Myocyte (in vitro differentiated cells): ENCODE measurements at regions not wholly inside any gene's neighbourhood (a gene's known extent, or its start where the extent isn't known, plus 50 kb on each side); places are given as distances from the start of the nearest gene placed in this dataset.

Experiments used
- DNase-seq: peaks from one replicate; pipeline ENCODE4 v3.0.0-alpha.2; 2012; ENCODE audit warnings: low read depth

DNA sequence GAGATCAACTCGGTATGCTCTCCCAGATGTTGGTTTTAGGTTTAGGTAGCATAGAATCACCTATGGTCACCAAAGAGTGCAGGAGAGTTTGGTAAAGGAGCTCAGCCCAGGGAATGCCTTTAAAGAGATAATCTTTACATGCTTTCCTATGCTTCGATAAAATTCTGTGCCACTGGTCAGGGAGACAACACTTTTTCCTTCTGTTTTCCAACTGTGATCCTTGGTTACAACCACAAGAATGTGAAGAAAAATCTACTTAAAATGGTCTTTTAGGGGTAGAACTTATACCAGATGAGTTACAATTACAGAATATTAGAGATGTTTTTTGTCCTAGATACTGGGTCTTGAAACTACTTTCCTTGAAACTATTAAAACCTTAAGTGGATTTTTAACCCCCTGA is 895.6 kb downstream of the TTLL7 start:
- DNase-seq: peak; percentile 12

GRCh38 chr1:83102630-83103071 is 896.3 kb downstream of the TTLL7 start:
- peak; percentile 50 for DNase-seq

DNA sequence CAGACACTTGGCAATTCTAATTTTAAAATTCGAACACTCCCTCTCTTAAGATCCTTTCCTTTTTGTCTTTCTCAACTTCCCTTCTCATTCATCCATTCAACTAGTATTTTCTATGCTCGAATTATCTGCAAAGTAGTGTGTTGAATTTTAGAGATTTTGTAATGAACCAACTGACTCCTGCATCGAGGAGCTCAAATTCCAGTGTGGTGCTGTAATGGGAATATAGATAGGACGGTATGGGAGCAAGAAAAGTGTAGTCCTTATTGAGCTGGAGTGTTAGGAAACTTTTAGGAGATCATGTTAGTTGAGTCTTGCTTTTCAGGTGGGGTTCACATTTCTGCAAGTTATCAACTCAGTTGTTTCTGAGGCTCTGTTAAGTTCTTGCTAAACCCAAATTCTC is 897.5 kb downstream of the TTLL7 start:
- no peak for DNase-seq

GRCh38 chr1:83100133-83100532 is 898.8 kb downstream of the TTLL7 start:
- DNase-seq: no peak

DNA sequence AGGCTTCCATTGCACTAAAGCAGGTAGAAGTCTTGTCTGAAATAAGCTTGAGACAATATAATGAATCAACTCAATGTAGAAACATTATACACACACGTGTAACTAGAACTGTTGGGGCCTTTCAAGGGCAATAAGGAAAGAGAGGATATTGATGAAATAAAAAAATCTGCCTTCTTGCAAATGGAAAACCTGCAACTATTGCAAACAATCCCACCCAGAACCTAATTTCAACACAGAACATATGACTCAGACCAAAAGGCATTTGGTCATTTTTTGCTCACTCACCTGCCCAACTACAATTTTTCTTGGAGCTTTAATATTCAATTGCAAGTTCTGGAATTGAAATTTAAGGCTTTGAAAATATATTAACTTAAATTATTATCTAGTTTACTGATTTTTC is 900.1 kb downstream of the TTLL7 start:
- DNase-seq: no peak

- no peak for DNase-seq
Measured at GRCh38 chr1:83098131-83098530, 900.8 kb downstream of the TTLL7 start.

DNA sequence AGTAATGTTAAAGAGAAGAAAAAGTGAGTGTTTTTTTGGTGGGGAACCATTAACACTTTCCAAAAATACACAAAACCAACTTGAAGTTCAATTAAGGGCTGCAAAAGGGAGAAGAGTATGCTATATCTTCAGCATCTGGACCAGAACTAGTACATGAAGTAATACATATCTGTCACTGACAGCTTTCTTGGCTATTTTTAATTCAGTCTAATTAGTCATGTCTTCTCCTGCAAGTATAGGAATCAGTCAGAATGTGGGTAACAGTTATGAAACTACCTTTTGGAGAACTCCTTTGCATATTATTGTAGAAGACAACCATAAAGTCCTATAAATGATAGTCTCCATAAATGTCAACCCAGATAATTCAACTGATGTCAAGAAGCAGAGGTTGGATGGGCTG is 901.2 kb downstream of the TTLL7 start:
- no peak for DNase-seq

DNA sequence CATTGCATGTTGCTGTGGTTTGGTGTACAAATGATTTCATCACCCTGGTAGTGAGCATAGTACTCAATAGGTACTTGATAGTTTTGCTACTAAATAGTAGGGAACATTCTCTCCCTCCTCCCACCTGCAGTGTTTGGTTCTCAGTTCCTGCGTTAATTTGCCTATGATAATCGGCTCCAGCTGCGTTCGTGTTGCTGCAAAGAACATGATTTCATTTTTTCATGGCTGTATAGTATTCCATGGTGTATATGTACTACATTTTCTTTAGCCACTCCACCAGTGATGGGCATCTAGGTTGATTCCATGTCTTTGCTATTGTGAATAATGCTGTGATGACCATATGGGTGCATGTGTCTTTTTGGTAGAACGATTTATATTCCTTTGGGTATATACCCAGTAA is 903.4 kb downstream of the TTLL7 start:
- DNase-seq: no peak

DNA sequence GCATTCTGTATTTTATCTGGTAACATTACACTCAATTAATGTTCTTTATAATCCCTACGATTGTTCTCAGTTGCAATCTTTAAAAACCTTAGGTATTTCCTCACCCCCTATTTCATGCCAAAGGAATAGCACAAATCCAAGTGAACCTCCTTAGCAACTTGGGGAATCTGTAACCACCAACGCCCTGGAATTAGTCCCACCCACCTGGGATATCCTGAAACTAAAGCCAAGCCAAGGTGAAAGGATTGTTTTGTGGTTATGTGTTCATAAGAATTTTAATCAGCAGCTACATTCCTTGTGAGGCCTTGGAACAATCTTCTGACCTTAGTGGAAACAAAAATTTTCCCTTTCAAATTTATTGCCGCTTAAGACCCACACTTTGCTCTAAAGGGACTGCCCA is 908.7 kb downstream of the TTLL7 start:
- DNase-seq: no peak

- no peak for DNase-seq
Measured at GRCh38 chr1:83087851-83088250, 911.1 kb downstream of the TTLL7 start.

GRCh38 chr1:83086986-83087512 is 911.9 kb downstream of the TTLL7 start:
- DNase-seq: no peak

- no peak for DNase-seq
Measured at GRCh38 chr1:83086346-83086745, 912.6 kb downstream of the TTLL7 start.

GRCh38 chr1:83083589-83084224 is 915.2 kb downstream of the TTLL7 start:
- no peak for DNase-seq

DNA sequence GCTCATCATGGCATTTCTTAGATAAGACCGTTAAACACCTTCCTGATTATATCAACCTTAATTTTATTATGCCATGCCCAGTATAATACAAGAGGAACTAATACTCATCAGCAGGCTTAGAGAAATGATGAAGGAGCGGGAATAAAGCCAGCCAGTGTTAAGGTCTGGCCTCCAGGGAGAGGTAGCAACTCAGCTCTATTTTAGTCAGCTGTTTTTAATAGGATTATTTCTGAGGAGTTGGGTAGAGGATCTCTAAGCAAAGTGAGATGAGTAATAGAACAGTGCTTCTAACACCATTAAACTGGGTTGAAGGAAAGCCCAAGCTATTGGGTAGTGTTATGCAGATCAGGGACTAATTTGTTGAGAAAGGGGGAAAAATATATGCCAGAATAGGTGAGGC is 921.5 kb downstream of the TTLL7 start:
- no peak for DNase-seq

- DNase-seq: no peak
Measured at GRCh38 chr1:83075107-83075506, 923.8 kb downstream of the TTLL7 start.

DNA sequence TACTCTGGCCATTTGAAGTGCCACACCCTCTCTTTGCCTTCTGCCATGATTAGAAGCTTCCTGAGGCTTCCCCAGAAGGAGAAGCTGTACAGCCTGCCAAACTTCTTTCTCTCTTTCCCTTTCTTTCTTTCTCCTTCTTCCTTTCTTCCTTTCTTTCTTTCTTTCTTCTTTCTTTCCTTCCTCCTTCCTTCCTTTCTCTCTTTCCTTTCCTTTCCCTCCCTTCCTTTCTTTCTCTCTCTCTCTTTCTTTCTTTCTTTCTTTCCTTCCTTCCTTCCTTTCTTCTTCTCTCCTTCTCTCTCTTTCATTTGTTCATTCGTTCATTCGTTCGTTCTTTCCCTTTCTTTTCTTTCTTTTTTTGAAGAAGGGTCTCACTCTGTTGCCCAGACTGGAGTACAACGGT is 931.0 kb downstream of the TTLL7 start:
- DNase-seq: no peak

DNA sequence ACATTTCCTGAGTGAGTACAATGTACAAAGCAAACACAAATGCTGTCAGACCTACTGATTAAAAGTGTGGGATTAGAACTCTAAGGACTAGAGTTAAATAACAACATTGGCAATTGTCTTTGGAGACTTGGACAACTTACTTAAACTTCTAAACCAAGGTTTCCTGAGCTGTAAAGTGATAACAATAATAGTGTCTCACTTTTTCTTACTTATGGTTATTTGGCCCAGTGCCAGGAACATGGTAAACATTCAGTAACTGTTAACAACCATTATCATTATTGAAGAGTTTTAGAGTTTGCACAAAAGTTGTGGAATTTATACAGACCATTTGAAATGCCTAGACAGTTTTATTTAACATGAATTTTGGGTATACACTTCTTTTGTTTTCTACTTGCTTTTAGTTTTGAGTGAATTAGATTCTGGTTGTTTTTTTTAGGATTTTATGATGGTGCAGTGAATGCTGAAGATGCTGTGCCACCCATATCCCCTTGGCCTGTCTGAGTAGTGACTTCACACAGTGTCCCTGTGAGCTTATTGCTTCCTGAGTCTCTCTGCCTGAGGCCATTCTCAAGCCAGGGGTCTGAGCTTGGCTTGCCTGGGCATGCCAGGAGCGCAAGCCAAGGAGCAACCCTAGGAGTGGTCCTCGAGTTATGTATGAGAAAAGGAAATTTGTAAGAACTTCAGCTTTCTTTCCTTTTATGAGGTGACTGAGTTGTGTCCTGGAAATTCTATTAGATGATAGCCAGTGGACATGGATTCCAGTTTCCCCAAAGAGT is 932.8 kb downstream of the TTLL7 start:
- no peak for DNase-seq

DNA sequence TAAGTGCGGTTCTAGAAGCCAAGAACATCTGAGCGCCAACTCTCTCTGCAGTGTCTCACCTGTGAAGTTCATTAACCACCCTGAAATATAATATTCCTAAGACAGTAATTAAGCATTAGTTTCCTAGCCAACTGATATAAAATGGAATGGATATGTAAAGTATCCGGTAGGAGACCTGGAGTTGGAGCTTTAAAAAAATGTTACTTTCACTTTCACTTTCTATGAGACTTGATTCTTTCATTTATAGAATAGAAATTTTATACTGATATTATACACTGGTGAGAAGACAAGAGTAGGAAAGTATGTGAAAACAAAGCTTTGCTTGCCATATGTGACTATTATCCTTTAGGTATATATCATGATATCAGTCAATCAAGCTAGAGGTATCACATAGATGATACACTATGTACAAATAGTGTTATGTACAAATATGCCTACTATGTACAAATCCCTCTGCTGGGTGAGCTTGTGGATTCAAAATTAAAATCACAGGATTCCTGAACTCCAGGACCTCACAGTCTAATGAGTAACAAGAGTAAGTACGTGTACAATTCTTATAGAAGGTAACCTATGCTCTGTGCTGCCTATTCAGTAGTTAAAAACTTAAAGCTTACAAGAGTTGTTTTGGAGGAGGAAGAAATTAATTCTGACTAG is 934.2 kb downstream of the TTLL7 start:
- no peak for DNase-seq

DNA sequence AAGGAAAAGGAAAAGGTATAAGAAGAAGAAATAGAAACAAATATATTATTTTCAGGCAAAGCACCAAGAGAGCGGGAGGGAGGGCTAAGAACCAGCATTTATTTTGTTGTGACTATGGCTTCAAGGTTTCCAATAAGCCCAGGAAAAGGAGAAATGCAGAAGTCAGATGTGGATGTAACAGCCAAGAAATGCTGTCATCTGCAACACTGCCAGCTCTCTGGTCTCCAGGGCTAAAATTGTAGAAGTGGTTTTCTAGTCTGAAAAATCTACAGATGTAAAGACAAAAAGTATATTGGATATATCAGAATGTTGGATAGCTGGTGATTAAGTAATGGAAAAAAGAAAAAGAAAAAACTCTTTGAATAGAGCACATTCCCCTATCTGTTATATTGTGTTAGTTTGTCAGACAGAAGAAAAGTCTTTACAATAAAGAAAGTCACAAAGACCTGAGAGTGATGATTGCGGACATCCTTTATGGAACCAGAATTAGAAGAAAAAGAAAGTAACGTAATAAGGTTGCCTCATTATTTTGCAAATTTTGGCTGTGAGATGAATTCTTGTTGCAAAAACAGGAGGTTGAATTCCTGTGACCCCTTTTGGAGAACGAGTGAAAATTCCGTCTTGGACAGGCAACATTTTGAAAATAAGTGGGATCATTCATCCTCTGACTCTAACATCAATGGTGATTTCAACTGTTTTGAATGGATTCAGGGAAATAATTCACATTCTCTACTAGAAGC is 938.1 kb downstream of the TTLL7 start:
- DNase-seq: no peak

GRCh38 chr1:83060221-83060620 is 938.7 kb downstream of the TTLL7 start:
- DNase-seq: no peak

DNA sequence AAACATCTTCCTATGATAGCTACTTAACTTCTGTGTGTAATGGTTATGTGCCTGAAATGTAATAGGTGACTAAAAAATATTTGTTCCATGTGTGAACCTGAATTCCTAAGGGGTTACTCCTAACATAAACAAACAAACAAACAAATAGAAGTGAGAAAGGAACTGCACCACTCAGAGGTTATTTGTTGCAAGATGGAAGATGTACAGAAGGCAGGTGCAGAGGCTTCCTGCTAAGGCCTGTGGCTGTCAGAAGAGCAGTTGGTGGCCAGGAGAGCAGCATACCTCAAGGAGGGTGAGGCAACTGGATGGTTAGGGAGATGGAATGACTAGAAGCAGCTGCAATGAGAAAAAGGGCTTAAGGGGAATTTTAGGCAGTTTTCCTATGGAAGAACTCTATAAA is 940.6 kb downstream of the TTLL7 start:
- DNase-seq: peak; percentile 48
